ENCODE measurements at regions not wholly inside any gene's neighbourhood (a gene's known extent, or its start where the extent isn't known, plus 50 kb on each side); places are given as distances from the start of the nearest gene placed in this dataset.

GRCh38 chr13:57991041-57991440 is 359.5 kb downstream of the PCDH17 start:
- DNase-seq (ENCODE audit: low spot score), result no peak
- Histone ChIP-seq H3K27ac (ENCODE audit: extremely low read length, insufficient read depth, low read length) (no peak overlapping the region), H3K27me3 (ENCODE audit: control insufficient read depth in 1 of 2, insufficient read depth in 2 of 2, low read length in 2 of 2) (no peaks in the 10 kb centered on the region), H3K9me3 (ENCODE audit: low read length) (peaks cover 59% of the 10 kb centered on the region), H3K4me3 (replicated peaks in 1 of 3; ENCODE audit: insufficient read depth in 1 of 3, low read depth in 2 of 3, low read length in 3 of 3) (no peak overlapping the region), H4K20me1 (ENCODE audit: insufficient read depth, low read length) (no peaks in the 10 kb centered on the region), H2AFZ (ENCODE audit: low read length) (no peak overlapping the region), H3K4me2 (ENCODE audit: low read depth, low read length) (no peak overlapping the region), H3K9ac (ENCODE audit: insufficient read depth, low read depth, low read length) (no peak overlapping the region), H3K36me3 (replicated peaks in 1 of 2; ENCODE audit: control insufficient read depth in 1 of 2, insufficient read depth in 2 of 2, low read length in 2 of 2) (no peaks in the 10 kb centered on the region), H3K4me1 (ENCODE audit: insufficient read depth, low read length) (no peaks in the 10 kb centered on the region), H3K79me2 (ENCODE audit: insufficient read depth, low read length) (no peaks in the 10 kb centered on the region)
- intact Hi-C loops (cut with micrococcal nuclease; ENCODE audit: unreplicated experiment), result no loop called here
- no peak for TF ChIP-seq KLF9 (CRISPR knock-in tag; IDR thresholded peaks at IDR 0.05; ENCODE audit: low read depth)
- TF ChIP-seq ARID5B (CRISPR knock-in tag; IDR thresholded peaks at IDR 0.05), result no peak
- no peak for TF ChIP-seq MXD4 (CRISPR knock-in tag; IDR thresholded peaks at IDR 0.05)
- no peak for TF ChIP-seq ZBED4 (CRISPR knock-in tag; IDR thresholded peaks at IDR 0.05; ENCODE audit: borderline replicate concordance)
- no peak for TF ChIP-seq THAP7 (CRISPR knock-in tag; IDR thresholded peaks at IDR 0.05)
- TF ChIP-seq ZNF282 (IDR thresholded peaks at IDR 0.05; ENCODE audit: partially characterized antibody), result no peak
- TF ChIP-seq ZNF891 (CRISPR knock-in tag; IDR thresholded peaks at IDR 0.05), result no peak
- no peak for TF ChIP-seq ZC3H4 (CRISPR knock-in tag; IDR thresholded peaks at IDR 0.05; ENCODE audit: borderline replicate concordance)
- WGBS (ENCODE audit: low lambda C conversion rate), result 41% methylated on average over 5 of the region's 5 CpGs
- BruUV-seq (replicated peaks), result no TSS peak
- POLR2A ChIA-PET, result no interaction called here
- ATAC-seq, result no peak
- FAIRE-seq, result no peak
- CTCF ChIA-PET (ENCODE audit: low intra/inter-chr PET ratio, low total read pairs), result no interaction called here
- in situ Hi-C loops (cut with HindIII; ENCODE audit: extremely low pct_ligation_motif_present, low pct_unique_long_range_greater_than_20kb), result no loop called here

All from HepG2 (cell line).